HG03039 (cell line): ENCODE measurements at regions not wholly inside any gene's neighbourhood (a gene's known extent, or its start where the extent isn't known, plus 50 kb on each side); places are given as distances from the start of the nearest gene placed in this dataset.
A peak's percentile ranks its signal among the peaks of the same experiment; 100 is the strongest.
"Not testable (repeated sequence)": the region's sequence is repeated elsewhere in the genome, so short reads cannot be mapped to it uniquely, and the experiment has no call there.

ENCODE experiments used
- ATAC-seq: cut with Tn5 transposase; IDR thresholded peaks from one replicate; pipeline ENCODE4 v1.9.1; 2021; ENCODE audit warnings: mild to moderate bottlenecking, moderate library complexity; ENCODE audit not compliant: unreplicated experiment

GRCh38 chr4:158313566-158313965 is 103.3 kb downstream of the TMEM144 start:
- ATAC-seq = no peak

- ATAC-seq = no peak
Measured at GRCh38 chr4:158314756-158315487, 104.6 kb downstream of the TMEM144 start.

DNA sequence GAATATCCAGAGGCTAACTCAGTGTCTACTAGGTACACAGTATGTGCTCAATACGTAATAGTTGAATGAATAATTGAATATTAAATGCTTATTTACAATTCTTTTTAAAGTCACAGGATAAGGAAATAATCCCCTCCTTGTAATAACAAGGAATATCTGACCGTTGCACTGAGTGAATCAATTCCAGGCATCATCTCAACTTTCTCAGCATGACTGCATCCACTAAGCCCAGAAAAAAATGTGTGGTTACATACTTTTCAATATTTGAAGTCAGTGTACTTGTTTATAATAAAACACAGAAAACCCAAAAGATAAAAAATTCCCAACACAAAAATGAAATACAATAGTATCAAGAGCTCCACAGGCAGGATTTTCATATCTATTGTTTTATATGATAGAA is 105.4 kb downstream of the TMEM144 start:
- ATAC-seq = no peak

DNA sequence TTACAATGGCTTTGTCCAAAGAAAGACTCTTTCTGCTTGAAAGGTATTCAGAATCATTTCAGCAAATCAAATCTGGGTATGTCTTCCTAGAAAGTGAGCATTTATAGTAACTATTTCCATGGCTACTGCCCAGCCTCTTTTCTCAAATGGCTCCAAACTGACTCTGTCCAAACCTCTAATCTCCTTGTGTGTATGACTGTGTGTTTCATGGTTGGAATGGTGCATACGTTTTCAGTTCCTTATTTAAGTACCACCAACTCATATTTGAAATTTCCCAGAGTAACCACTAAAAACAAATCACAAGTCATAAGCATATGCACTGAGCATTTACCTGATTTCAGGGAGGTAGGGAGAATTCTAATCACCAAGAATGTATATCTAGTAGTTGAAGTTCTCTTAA is 106.0 kb downstream of the TMEM144 start:
- peak; percentile 70 for ATAC-seq

GRCh38 chr4:158319880-158320279 is 109.6 kb downstream of the TMEM144 start:
- no peak for ATAC-seq

DNA sequence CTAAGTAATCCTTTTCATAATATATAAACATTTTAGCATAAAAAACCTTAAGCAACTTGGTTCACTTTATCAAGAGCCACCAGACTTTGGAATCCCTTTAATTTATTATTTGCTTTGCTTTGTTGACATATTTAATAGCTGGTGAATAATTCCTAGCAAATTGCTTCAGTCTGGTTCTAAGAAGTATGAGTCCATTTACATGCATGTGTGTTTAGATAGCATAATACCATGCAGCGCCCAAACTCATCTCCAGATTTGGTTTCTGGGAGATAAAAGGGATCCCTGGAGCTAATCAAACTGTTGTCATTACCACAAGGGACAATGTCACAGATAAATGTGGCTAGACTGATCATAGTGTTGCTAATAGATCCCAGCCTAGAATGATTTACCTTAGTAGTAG is 111.8 kb downstream of the TMEM144 start:
- no peak for ATAC-seq

- no peak for ATAC-seq
Measured at GRCh38 chr4:158327525-158327924, 117.2 kb downstream of the TMEM144 start.

GRCh38 chr4:158331863-158332262 is 121.6 kb downstream of the TMEM144 start:
- ATAC-seq = no peak

- ATAC-seq = no peak
Measured at GRCh38 chr4:158333820-158334219, 123.5 kb downstream of the TMEM144 start.

DNA sequence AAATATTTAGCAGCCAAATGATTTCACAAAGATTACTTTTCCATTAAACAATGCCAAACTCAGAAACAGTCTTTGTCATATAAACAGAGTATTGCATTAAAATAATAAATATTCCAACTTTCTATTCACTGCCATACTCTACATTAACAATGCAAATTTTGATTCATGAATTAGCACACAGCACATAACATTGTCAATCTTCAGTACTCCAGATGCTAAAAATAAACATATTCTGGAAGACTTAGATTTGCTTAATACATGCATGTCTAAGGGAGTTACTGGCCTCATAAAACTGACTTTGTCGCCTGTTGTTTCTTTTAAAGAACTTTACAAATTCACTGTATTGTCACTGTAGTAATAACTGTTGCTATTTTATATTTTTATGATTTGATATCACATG is 131.6 kb downstream of the TMEM144 start:
- no peak for ATAC-seq

DNA sequence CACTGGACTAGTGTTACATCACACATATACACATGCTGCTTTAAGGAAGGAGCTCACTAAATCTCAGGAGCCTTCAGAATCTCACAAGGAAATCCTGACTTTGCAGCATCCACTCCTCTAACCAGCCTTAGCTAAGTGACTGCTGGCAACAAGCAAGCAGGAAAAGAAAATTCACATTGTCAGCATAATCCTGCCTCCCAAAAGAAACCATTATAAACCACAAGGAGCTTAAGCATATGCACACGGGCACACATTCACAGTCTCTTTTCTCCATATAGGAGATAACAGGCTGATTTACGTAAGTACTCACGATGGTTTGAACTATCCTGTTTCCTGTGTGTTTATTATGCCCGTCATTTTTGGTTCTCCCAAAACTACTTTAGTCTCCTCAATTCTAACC is 136.3 kb downstream of the TMEM144 start:
- no peak for ATAC-seq

GRCh38 chr4:158347556-158347955 is 137.3 kb downstream of the TMEM144 start:
- no peak for ATAC-seq

DNA sequence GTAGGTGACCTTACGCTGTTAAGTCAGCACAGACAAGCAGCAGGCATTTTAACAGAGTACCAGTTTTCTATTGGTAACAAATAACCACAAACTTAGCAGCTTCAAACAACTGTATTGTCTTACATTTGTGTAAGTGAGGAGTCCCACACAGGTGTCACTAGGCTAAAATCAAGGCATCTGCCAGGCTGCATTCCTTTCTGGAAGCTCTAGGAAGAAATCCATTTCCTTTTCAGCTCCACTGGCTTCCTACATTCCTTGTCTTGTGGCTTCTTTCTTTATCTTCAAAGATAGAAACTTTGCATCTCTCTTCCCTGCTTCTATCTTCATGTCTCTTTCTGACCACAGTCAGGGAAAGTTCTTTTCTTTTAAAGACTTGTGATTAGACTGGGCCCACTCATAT is 139.9 kb downstream of the TMEM144 start:
- no peak for ATAC-seq

DNA sequence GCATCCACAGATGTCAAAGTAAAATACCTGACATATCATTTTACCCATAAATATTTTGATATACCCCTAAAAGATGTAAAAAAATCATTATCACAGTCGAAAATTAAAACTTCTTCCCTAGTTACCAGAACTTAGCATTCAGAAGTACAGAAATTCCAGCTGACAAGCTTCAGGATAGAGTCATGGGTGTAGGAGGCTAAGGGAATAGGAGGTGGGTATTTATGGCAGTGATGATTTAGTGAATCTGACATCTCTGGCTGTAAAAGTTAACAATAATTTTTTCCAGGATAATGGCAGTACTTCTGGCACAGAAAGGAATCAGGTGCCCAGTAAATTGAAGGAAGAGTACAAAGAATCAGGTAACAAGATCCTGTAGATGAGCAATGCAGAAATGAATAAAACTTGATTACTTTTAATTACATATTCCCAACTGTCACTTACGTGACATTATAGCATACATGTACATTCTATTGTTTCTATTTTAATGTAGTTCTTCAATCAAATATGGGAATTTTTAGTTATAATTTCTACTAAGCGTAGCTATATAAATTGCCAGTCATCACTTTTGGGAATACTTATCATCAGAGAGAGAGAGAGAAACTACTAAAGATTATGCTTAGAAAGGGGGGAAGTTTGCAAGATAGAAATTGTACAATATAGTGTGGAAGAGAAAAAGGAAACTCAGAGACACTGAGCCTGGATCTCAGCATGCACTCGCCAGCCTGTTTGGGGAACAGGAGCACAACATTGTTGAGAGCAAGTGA is 143.4 kb downstream of the TMEM144 start:
- no peak for ATAC-seq

DNA sequence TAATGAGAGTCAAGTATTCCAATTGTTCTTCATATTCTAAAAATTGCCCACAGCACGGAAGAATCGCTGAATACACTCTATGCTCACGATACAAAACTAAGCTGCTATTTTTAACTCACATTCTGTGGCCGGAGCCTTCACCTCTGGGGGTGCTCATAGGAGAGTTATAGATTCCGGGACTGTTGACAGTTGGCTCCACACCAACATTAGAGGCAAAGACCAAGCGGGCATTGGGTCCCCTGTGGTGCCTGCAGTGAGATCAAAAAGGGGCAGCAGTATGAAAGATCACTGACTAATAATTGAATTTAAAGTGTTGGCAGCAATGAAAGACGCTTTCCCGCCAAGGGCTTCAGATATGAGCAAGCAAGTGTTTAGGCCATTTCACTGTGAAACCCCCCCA is 146.0 kb downstream of the TMEM144 start:
- no peak for ATAC-seq

DNA sequence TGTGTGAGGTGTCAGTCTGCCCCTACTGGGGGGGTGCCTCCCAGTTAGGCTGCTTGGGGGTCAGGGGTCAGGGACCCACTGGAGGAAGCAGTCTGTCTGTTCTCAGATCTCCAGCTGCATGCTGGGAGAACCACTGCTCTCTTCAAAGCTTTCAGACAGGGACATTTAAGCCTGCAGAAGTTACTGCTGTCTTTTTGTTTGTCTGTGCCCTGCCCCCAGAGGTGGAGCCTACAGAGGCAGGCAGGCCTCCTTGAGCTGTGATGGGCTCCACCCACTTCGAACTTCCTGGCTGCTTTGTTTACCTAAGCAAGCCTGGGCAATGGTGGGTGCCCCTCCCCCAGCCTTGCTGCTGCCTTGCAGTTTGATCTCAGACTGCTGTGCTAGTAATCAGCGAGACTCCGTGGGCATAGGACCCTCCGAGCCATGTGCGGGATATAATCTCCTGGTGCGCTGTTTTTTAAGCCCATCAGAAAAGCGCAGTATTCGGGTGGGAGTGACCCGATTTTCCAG is 153.7 kb upstream of the RXFP1 start:
- not testable (repeated sequence) for ATAC-seq

GRCh38 chr4:158371158-158371557 is 150.5 kb upstream of the RXFP1 start:
- no peak for ATAC-seq

DNA sequence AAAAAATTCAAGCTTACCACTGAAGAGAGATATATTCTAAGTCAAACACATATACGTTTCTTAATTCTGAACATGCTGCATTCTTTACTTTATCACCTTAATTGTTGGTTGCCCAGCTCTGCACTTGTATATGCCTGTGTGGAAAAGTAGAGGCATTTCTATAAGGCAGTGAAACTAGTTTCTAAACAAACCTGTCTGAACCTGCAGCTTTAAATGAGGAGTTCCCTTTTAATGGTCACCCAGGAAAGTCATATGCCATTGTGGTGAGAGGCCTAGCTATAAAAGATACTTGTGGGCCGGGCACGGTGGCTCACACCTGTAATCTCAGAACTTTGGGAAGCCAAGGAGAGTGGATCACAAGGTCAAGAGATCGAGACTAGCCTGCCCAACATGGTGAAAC is 147.4 kb upstream of the RXFP1 start:
- ATAC-seq = no peak

GRCh38 chr4:158376106-158376840 is 145.4 kb upstream of the RXFP1 start:
- no peak for ATAC-seq

- no peak for ATAC-seq
Measured at GRCh38 chr4:158384414-158384813, 137.3 kb upstream of the RXFP1 start.

- ATAC-seq = no peak
Measured at GRCh38 chr4:158395343-158395742, 126.3 kb upstream of the RXFP1 start.

- ATAC-seq = no peak
Measured at GRCh38 chr4:158395889-158396288, 125.8 kb upstream of the RXFP1 start.
